Activated CD4-positive, alpha-beta T cell treated with anti-CD3 and anti-CD28 coated beads, Interleukin-2, amount 10 ng/mL, durations not matched to agents 24 days and 14 days (primary cell): ENCODE measurements at regions not wholly inside any gene's neighbourhood (a gene's known extent, or its start where the extent isn't known, plus 50 kb on each side); places are given as distances from the start of the nearest gene placed in this dataset.
A peak's percentile ranks its signal among the peaks of the same experiment; 100 is the strongest.

ENCODE experiments used
- DNase-seq: peaks from one replicate; pipeline ENCODE4 v3.0.0; 2022
- H3K27ac Mint-ChIP-seq: one replicate; pipeline ENCODE4 v1.8.0; 2022; ENCODE audit warnings: mild to moderate bottlenecking, mixed read lengths
- H3K27me3 Mint-ChIP-seq: one replicate; pipeline ENCODE4 v1.8.0; 2022; ENCODE audit warnings: mixed read lengths
- H3K36me3 Mint-ChIP-seq: one replicate; pipeline ENCODE4 v1.8.0; 2022; ENCODE audit warnings: low read depth, mild to moderate bottlenecking, mixed read lengths
- H3K4me1 Mint-ChIP-seq: one replicate; pipeline ENCODE4 v1.8.0; 2021; ENCODE audit warnings: mixed read lengths
- H3K4me3 Mint-ChIP-seq: one replicate; pipeline ENCODE4 v1.8.0; 2022; ENCODE audit warnings: mild to moderate bottlenecking, moderate library complexity, mixed read lengths
- H3K9me3 Mint-ChIP-seq: one replicate; pipeline ENCODE4 v1.8.0; 2021; ENCODE audit warnings: mixed read lengths
- intact Hi-C: fragments of 100-400 bp; cut with micrococcal nuclease; formaldehyde crosslinking; loops from one replicate; pipeline ENCODE4 v1.15.1; 2023

DNA sequence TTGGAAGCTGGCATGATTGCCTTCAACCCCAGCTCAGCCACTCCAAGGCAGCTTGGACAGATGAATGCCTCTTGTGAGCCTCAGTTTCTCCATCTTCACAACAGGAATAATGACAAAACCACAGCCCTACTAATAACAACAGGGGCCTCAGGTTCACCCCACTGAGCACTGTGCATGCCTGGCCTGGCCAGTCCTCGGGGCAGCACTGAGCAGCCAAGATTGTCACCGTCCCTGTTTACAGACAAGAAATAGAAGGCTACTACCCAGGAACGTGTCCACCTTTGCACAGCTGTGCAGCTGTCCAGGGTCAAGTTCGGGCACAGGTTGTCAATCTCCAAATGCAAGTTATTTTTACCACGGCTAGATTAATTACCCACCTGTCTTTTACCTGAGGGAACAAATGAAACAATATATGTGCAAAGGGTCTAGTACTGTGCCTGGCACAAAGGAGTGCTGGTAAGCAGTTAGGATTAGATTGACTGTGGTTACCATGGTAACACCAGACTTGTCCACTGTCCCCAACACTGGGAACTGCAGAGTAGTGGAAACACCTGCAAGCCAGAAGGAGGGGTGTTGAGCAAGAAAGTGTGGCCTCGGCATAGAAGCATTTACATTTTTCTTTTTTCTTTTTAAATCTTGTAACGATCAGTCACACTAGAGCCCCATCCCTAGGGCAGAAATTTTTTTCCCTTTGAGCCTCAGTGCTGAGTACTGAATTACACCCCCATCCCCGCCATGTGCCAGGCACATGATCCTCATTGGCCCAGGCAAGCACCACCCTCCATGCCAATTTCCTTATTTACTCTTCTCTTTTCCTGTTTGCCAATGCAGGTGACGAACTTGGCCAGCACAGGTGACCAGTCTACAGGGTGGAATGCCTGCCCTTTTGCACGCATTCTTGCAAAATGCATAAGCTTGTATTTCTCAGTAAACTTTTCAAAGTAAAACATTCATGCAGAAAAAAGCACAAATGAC, 66.3 kb upstream of the SLC6A6 start:
- Mint-ChIP-seq H3K36me3 (no peaks in the 10 kb centered on the region), H3K27ac (no peak overlapping the region), H3K4me1 (no peaks in the 10 kb centered on the region), H3K9me3 (no peaks in the 10 kb centered on the region), H3K27me3 (peaks cover 2% of the 10 kb centered on the region), H3K4me3 (no peak overlapping the region)
- DNase-seq = no peak
- intact Hi-C loops = no loop called here

DNA sequence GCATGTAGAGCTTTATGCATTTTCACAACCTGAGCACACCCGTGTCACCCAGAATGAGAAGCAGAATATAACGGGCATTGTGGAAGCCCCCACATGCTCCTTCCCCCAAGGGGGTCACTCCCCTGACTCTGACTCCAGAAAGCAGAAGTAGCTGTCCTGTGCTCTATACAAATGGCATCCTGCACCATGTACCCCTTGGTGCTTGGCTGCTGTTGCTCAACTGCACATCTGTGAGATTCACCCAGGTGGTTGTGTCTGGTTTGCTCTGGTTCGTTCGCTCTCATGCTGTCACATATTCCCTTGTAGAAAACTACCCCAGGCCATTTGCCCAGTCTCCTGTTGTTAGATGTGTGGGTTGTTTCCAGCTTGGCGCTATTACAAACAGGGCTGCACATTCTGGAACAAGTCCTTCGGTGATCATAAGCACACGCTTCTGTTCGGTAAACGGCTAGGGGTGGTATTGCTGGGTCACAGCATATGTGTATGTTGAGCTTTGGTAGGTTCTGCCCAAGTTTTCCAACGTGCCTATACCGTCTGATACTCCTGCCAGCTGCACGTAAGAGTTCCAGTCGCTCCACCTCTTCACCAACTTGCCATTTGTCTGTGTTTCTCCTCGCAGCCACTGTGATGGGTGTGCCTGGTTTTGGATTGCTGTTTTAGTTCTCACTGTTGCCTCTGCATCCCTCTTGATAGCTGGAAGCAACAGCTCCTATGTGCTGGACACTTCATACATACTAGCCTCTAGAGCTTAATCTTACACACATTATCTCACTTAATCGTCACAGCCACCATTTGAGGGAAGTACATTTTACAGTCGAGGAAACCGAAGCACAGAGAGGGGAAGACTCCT, 65.4 kb upstream of the SLC6A6 start:
- Mint-ChIP-seq H3K36me3 (no peaks in the 10 kb centered on the region), H3K4me3 (no peak overlapping the region), H3K27ac (no peak overlapping the region), H3K4me1 (no peaks in the 10 kb centered on the region), H3K9me3 (no peaks in the 10 kb centered on the region), H3K27me3 (peaks cover 2% of the 10 kb centered on the region)
- intact Hi-C loops = no loop called here
- DNase-seq = no peak

DNA sequence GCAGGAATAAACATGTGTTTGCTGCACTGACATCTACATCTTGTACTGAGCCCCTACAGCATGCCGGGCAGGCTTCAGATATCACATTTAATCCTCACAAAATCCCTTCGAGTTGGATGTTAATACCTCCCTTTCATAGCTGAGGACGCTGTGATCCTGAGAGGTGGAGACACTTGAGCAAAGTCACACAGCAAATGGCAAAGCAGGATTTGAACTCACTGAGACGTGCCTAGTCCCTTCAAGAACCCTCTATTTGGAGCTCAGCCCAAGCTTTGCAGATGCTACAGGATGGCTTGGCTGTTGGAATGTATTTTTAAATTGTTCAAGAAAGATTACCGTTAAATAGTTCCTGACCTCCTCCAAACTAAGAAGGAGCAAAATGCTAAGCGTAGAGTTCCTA, 64.6 kb upstream of the SLC6A6 start:
- Mint-ChIP-seq H3K36me3 (no peaks in the 10 kb centered on the region), H3K27ac (no peak overlapping the region), H3K4me3 (no peak overlapping the region), H3K4me1 (no peaks in the 10 kb centered on the region), H3K9me3 (no peaks in the 10 kb centered on the region), H3K27me3 (peaks cover 2% of the 10 kb centered on the region)
- intact Hi-C loops = no loop called here
- DNase-seq = no peak

DNA sequence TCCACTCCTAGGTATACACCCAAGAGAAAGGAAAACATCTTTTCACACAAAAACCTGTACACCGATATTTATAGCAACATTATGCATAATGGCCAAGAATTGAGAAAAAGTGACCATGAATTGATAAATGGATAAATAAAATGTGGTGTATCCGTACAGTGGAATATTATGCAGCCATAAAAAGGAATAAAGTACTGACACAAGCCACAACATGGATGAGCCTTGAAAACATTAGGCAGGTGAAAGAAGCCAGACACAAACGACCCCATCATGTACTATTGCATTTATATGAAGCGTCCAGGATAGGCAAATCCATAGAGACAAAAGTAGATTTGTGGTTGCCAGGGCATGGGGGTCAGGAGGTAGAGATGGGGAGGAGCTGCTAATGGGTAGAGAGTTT, 64.2 kb upstream of the SLC6A6 start:
- DNase-seq = no peak
- no peak overlapping the region for H3K4me3 Mint-ChIP-seq
- H3K9me3 Mint-ChIP-seq = no peaks in the 10 kb centered on the region
- intact Hi-C loops = no loop called here
- no peaks in the 10 kb centered on the region for H3K4me1 Mint-ChIP-seq
- H3K27me3 Mint-ChIP-seq = peaks cover 2% of the 10 kb centered on the region
- no peaks in the 10 kb centered on the region for H3K36me3 Mint-ChIP-seq
- H3K27ac Mint-ChIP-seq = no peak overlapping the region

DNA sequence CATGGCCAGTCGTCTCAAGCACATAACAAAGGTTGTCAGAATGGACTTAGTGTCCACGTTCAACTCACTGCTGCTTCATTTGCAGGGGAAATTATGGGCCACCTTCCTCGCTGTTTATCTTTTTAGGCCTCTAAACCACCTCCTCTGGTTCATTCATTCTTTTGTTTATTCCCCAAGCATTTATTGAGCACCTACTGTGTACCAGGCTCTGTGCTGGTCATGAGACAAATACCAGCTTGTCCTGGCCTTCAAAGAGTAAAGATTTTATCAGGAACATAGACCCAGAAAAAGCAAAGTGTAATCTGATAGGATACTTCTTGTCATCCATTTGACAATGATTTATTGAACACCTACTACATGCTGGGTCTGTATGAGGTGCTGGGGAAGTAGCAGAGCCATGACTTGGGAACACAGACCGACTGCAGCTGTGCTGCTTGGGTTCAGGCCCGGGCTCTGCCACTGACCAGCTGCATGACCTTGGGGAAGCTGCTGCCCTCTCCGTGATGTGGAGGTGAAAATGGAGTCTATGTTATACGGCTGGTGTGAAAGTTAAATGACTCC, 63.4 kb upstream of the SLC6A6 start:
- Mint-ChIP-seq H3K4me3 (no peak overlapping the region), H3K9me3 (no peaks in the 10 kb centered on the region), H3K4me1 (no peaks in the 10 kb centered on the region), H3K27me3 (peaks cover 2% of the 10 kb centered on the region), H3K36me3 (no peaks in the 10 kb centered on the region), H3K27ac (no peak overlapping the region)
- intact Hi-C loops = no loop called here
- no peak for DNase-seq

DNA sequence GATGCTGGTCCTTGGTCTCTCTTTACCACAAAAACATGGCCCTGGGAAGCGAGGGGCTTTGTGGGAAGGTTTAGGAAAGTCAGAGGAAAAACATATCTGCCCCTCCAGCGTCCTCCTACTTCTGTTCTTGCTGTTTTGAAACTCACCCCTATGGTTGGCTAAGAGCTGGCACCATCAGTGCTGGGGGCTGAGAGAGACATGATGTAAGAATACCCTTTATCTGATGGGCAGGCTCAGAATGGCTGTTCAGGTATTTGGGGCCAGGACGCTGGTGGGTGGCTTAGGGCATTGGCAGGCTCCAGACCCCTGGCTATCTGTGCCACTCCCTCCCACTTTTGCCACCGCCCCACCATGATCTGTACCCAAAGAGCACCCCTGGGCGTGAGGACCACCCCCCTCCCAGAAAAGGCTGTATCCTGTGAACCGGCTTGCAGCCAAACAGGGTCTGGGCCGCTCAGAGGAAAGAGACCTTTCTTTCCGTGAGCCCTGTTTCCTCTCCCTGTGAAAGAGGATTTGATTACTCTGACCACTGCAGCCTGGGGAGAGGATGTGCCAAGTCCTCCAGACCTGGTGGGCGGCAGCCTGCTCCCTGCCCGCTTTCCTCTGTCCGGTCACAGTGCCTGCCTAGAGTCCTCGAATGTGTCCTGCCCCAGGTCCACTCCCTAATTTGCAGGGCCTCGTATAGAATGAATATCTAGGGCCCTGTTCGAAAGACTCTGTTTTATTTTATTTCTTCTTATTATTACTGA, 61.3 kb upstream of the SLC6A6 start:
- intact Hi-C loops = no loop called here

DNA sequence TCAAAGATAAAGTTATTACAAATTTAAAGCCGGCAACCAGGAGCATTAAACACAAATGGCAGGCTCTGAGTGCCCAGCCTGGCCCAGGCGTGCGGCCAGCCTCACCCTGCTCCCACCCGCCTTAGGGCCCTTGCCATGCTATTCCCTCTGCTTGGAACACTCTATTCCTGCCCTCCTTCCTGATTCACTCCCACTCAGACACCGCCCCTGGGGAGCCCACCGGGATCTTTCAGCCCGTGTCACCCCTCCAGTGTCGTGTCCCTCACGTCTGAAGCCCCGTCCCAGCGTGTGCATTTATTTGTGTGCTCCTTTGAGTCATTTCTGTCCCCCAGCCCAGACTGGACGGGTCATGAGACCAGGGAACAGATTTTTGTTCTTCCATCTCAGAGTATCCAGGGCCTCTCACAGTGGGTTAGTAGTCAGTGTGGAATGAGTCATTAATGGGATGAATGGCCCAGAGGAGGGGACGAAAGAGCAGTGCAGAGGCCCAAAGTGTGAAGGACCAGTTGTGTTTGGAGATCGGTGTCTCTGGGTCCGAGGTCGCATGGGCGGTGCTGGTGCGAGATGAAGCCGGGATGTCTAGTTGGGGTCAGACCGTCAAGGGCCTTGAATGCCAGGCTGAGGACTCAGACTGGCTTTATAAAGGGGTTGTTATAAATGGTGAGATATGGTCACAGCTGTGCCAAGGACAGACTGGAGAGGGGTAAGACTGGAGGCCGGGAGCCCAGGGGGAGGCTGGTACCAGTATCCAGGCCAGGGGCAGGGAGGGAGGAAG, 58.9 kb upstream of the SLC6A6 start:
- intact Hi-C loops = no loop called here
- no peaks in the 10 kb centered on the region for H3K9me3 Mint-ChIP-seq
- H3K4me3 Mint-ChIP-seq = no peak overlapping the region
- DNase-seq = no peak
- no peaks in the 10 kb centered on the region for H3K4me1 Mint-ChIP-seq
- no peaks in the 10 kb centered on the region for H3K36me3 Mint-ChIP-seq
- H3K27me3 Mint-ChIP-seq = peaks cover 6% of the 10 kb centered on the region
- H3K27ac Mint-ChIP-seq = peak overlapping the region; percentile 25

More for the DNA sequence above, 61.3 kb upstream of the SLC6A6 start:
- no peaks in the 10 kb centered on the region for H3K36me3 Mint-ChIP-seq
- H3K27ac Mint-ChIP-seq = no peak overlapping the region
- no peaks in the 10 kb centered on the region for H3K4me1 Mint-ChIP-seq
- no peak for DNase-seq
- H3K4me3 Mint-ChIP-seq = no peak overlapping the region
- H3K27me3 Mint-ChIP-seq = peaks cover 7% of the 10 kb centered on the region
- no peaks in the 10 kb centered on the region for H3K9me3 Mint-ChIP-seq

DNA sequence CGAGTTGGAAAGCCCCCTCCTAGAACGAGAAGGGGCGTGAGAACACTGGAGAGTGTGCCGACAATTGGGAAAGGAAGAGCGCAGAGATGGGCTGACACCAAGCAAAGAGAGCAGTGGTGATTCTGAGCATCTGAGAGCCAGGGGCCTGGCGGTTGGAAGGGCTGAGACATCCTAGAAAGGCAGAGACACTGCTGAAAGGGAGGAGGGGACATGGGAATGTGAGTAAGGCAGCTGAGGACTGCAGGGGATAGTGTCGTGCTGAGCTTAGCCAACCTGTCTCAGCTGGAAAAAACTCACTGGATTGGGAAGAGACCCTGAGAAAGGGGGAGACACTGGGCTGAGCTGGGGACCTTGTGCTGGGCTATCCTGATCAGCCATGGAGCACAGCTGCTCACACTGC, 58.1 kb upstream of the SLC6A6 start:
- no peak for DNase-seq
- H3K4me1 Mint-ChIP-seq = no peaks in the 10 kb centered on the region
- no peak overlapping the region for H3K4me3 Mint-ChIP-seq
- H3K9me3 Mint-ChIP-seq = no peaks in the 10 kb centered on the region
- no peaks in the 10 kb centered on the region for H3K36me3 Mint-ChIP-seq
- peaks cover 8% of the 10 kb centered on the region for H3K27me3 Mint-ChIP-seq
- intact Hi-C loops = no loop called here
- no peak overlapping the region for H3K27ac Mint-ChIP-seq

DNA sequence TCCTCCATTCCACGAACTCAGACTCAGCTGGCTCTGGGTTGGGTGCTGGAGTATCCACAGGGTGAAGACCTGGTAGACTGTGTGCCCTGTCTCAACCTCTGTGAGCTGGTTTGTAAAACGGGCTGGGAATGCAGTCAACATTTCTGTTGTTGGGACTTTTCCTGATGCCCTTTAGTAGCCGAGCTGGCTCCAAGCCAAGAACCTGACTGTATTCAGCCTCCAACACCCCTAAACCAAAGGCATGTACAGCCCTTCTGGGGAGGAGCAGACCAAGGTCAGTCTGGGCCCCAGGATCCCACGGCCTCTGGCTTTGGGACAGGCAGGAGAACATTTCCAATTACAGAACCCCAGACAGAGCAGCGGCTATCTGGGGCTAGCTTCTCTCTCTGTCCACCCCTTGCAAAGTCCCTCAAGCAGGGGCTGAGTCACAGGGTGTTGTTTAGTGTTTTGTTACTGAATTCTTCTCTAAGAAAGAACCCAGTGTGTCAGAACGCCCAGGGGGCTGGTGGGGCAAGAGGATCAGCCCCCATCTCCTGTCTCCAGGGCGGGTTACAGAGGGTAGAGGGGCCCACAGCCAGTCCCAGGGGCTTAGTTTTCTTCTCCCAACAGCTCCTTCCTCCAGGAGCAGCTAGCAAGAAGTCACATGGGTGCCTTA, 56.8 kb upstream of the SLC6A6 start:
- Mint-ChIP-seq H3K27me3 (peaks cover 8% of the 10 kb centered on the region), H3K4me3 (no peak overlapping the region), H3K9me3 (no peaks in the 10 kb centered on the region), H3K36me3 (no peaks in the 10 kb centered on the region), H3K27ac (no peak overlapping the region), H3K4me1 (no peaks in the 10 kb centered on the region)
- intact Hi-C loops = no loop called here
- no peak for DNase-seq

DNA sequence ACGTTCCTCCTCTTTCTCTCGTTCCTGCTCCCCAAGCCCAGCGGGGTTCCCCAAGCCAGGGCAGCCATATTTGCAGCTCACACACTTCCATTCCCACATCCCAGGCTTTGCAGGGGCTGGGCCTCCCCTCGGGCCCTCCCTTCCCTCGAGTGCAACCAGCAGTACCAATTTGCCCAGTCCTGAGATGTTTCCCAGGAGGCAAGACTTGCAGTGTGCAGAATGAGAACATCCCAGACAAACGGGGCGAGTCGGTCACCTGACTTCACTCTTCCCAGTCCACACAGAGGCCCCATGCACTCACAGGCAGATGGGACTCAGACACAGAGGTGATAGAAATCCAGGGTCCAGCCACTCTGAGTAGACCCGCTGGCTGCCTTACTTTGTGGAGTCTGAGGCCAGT, 56.2 kb upstream of the SLC6A6 start:
- no peak for DNase-seq
- peaks cover 8% of the 10 kb centered on the region for H3K27me3 Mint-ChIP-seq
- no peak overlapping the region for H3K27ac Mint-ChIP-seq
- no peaks in the 10 kb centered on the region for H3K4me1 Mint-ChIP-seq
- H3K4me3 Mint-ChIP-seq = no peak overlapping the region
- no peaks in the 10 kb centered on the region for H3K36me3 Mint-ChIP-seq
- H3K9me3 Mint-ChIP-seq = no peaks in the 10 kb centered on the region
- intact Hi-C loops = no loop called here

DNA sequence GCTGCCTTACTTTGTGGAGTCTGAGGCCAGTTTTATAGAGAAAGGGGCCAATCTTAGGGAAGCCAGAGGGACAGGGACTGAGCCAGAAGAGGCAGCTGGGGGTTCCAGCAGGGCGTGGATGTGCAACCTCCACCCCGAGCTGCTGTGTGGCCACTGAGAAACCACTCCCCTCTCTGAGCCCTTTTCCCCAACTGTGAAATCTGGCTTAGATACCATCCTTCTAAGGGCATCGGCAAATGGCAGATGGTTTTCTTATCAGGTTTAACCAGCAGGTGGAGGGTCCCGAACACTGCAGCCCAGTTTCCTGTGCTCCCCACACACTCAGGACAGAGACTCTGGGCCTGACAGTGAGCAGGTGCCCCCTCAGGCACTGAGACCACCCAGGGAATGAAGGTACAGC, 55.8 kb upstream of the SLC6A6 start:
- Mint-ChIP-seq H3K36me3 (no peaks in the 10 kb centered on the region), H3K4me1 (no peaks in the 10 kb centered on the region), H3K4me3 (no peak overlapping the region), H3K9me3 (no peaks in the 10 kb centered on the region), H3K27ac (no peak overlapping the region), H3K27me3 (peaks cover 8% of the 10 kb centered on the region)
- no peak for DNase-seq
- intact Hi-C loops = no loop called here

DNA sequence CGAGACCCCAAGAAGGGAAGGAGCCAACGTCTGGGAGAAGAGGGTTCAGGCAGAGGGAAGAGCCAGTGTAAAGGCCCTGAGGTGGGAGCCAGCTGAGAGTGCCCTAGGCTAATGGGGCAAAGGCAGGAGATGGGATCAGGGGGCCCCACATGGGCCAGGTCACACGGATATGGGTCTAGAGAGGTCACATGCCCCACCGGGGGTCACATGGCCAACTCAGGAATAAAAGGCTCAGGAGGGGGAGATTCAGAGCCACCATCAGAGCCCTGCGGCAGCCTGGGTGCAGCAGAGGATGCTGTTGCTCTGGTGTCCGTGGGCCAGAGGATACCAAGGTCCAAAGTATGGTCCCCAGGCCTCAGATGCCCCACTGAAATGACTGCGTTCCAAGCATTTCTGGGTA, 55.3 kb upstream of the SLC6A6 start:
- DNase-seq = no peak
- Mint-ChIP-seq H3K36me3 (no peaks in the 10 kb centered on the region), H3K27me3 (peaks cover 8% of the 10 kb centered on the region), H3K4me3 (no peak overlapping the region), H3K4me1 (no peaks in the 10 kb centered on the region), H3K9me3 (no peaks in the 10 kb centered on the region), H3K27ac (no peak overlapping the region)
- intact Hi-C loops = no loop called here

DNA sequence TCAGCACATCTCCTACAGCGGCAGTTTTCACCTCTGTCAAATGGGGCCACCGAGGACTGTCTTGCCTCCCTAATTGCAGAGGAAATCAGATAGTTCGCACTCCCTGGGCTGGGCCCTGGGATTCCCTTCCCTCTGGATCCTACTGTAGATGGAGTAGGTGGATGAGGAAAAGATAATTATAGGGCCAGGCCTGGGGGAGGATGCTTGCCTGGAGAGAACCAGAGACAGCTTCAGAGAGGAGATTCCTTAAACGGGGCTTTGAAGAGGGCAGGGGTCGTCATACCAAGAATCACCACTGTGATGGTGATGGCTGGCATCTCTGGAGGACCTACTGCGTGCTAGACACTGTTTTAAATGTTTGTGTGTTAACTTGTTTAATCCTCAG, 50.8 kb upstream of the SLC6A6 start:
- no peak overlapping the region for H3K27ac Mint-ChIP-seq
- no peaks in the 10 kb centered on the region for H3K9me3 Mint-ChIP-seq
- DNase-seq = no peak
- no peaks in the 10 kb centered on the region for H3K4me1 Mint-ChIP-seq
- intact Hi-C loops = no loop called here
- H3K36me3 Mint-ChIP-seq = no peaks in the 10 kb centered on the region
- no peak overlapping the region for H3K4me3 Mint-ChIP-seq
- peaks cover 3% of the 10 kb centered on the region for H3K27me3 Mint-ChIP-seq
